HFF-Myc (cell line): ENCODE measurements at regions not wholly inside any gene's neighbourhood (a gene's known extent, or its start where the extent isn't known, plus 50 kb on each side); places are given as distances from the start of the nearest gene placed in this dataset.

ENCODE experiments used
- DNase-seq: peaks from one replicate; pipeline ENCODE4 v3.0.0-alpha.2; 2011; ENCODE audit warnings: low read depth; ENCODE audit errors: extremely low read depth
- H3K4me3 ChIP-seq: replicated peaks from 2 replicates; pipeline ENCODE4 v1.5.1; 2011; ENCODE audit warnings: low read depth, mild to moderate bottlenecking, control low read depth, low read length
- CTCF ChIP-seq: IDR thresholded peaks from 2 replicates; pipeline ENCODE4 v1.5.1; 2012; ENCODE audit warnings: mild to moderate bottlenecking, low read depth, low read length, control low read depth; ENCODE audit errors: missing control alignments

- TF ChIP-seq CTCF, result no peak
- no peak overlapping the region for H3K4me3 ChIP-seq
- DNase-seq, result no peak
Observed at GRCh38 chr9:103709366-103709765, 384.7 kb upstream of the SMC2 start.

- TF ChIP-seq CTCF, result no peak
- H3K4me3 ChIP-seq, result no peak overlapping the region
- DNase-seq, result no peak
Observed at GRCh38 chr9:103713631-103714030, 380.5 kb upstream of the SMC2 start.

GRCh38 chr9:103714992-103715391 is 379.1 kb upstream of the SMC2 start:
- no peak for TF ChIP-seq CTCF
- no peak overlapping the region for H3K4me3 ChIP-seq
- DNase-seq, result no peak

GRCh38 chr9:103721056-103721455 is 373.1 kb upstream of the SMC2 start:
- no peak for TF ChIP-seq CTCF
- no peak for DNase-seq
- no peak overlapping the region for H3K4me3 ChIP-seq

- DNase-seq, result no peak
- H3K4me3 ChIP-seq, result no peak overlapping the region
- no peak for TF ChIP-seq CTCF
Observed at GRCh38 chr9:103730866-103731265, 363.2 kb upstream of the SMC2 start.

- TF ChIP-seq CTCF, result no peak
- DNase-seq, result no peak
Observed at GRCh38 chr9:103731541-103731940, 362.6 kb upstream of the SMC2 start.

GRCh38 chr9:103734471-103734870 is 359.6 kb upstream of the SMC2 start:
- no peak for DNase-seq
- TF ChIP-seq CTCF, result no peak
- H3K4me3 ChIP-seq, result no peak overlapping the region

More at GRCh38 chr9:103731541-103731940, 362.6 kb upstream of the SMC2 start:
- H3K4me3 ChIP-seq, result no peak overlapping the region
